HEK293 (cell line): ENCODE measurements at regions not wholly inside any gene's neighbourhood (a gene's known extent, or its start where the extent isn't known, plus 50 kb on each side); places are given as distances from the start of the nearest gene placed in this dataset.
A peak's percentile ranks its signal among the peaks of the same experiment; 100 is the strongest.

Source experiments
- CTCF ChIA-PET: fragments of 350-600 bp; formaldehyde crosslinking; extraction: SDS; loops from one replicate; lab custom pipeline; 2021; ENCODE audit warnings: antibody characterized with exemption; lab: Yijun Ruan, JAX
- POLR2A ChIA-PET: fragments of 300-600 bp; formaldehyde crosslinking; extraction: SDS; loops from one replicate; lab custom pipeline; 2020; ENCODE audit warnings: antibody characterized with exemption, inconsistent platforms; lab: Yijun Ruan, JAX
- H3K27ac ChIP-seq: fragments of 200-500 bp; sonication (Bioruptor generic); 2 replicates; pipeline ENCODE4 v1.5.1; 2014; ENCODE audit warnings: low read depth, low read length, control low read depth, inconsistent platforms; ENCODE audit errors: extremely low read depth
- H3K36me3 ChIP-seq, 2 experiments: fragments of 200-500 bp in 1 of 2; sonication (Bioruptor generic) in 1 of 2; 1 replicate in 1 of 2; 2 replicates in 1 of 2; pipeline ENCODE4 v1.5.1; 2014 to 2017; ENCODE audit warnings: inconsistent platforms in 2 of 2, low read length in 2 of 2; ENCODE audit not compliant: control insufficient read depth in 2 of 2, insufficient read depth in 1 of 2
- H3K4me1 ChIP-seq: fragments of 200-500 bp; sonication (Bioruptor generic); 2 replicates; pipeline ENCODE4 v1.5.1; 2014; ENCODE audit warnings: mild to moderate bottlenecking, low read length, inconsistent platforms; ENCODE audit not compliant: control insufficient read depth, insufficient read depth
- H3K4me3 ChIP-seq: 2 replicates; pipeline ENCODE4 v1.5.1; 2011; ENCODE audit warnings: low read depth, mild to moderate bottlenecking, control low read depth, low read length, moderate library complexity
- H3K9me3 ChIP-seq: fragments of 200-500 bp; sonication (Bioruptor generic); 2 replicates; pipeline ENCODE4 v1.5.1; 2014; ENCODE audit warnings: low read depth, low read length, inconsistent platforms; ENCODE audit not compliant: control insufficient read depth, insufficient read depth
- BCL11B ChIP-seq: fragments of 450-650 bp; formaldehyde crosslinking; IDR thresholded peaks from 2 replicates; pipeline ENCODE4 v1.5.1; 2016; ENCODE audit warnings: low read depth, missing biosample characterization, missing genetic modification characterization
- FEZF1 ChIP-seq: fragments of 450-650 bp; formaldehyde crosslinking; IDR thresholded peaks from 2 replicates; pipeline ENCODE4 v1.5.1; 2016; ENCODE audit warnings: missing biosample characterization, missing genetic modification characterization
- GLIS1 ChIP-seq: fragments of 450-650 bp; formaldehyde crosslinking; IDR thresholded peaks from 2 replicates; pipeline ENCODE4 v1.5.1; 2016; ENCODE audit warnings: missing biosample characterization, missing genetic modification characterization
- HOXA7 ChIP-seq: sonication (generic); formaldehyde crosslinking; IDR thresholded peaks from 2 replicates; pipeline ENCODE4 v1.8.1; 2022; ENCODE audit warnings: missing genetic modification reagents, borderline replicate concordance
- MEIS1 ChIP-seq: sonication (generic); formaldehyde crosslinking; IDR thresholded peaks from 2 replicates; pipeline ENCODE4 v1.8.1; 2022; ENCODE audit warnings: missing genetic modification reagents, mild to moderate bottlenecking, borderline replicate concordance
- PRDM1 ChIP-seq: fragments of 450-650 bp; formaldehyde crosslinking; IDR thresholded peaks from 2 replicates; pipeline ENCODE4; 2016; ENCODE audit warnings: missing biosample characterization, missing genetic modification characterization
- SP2 ChIP-seq: fragments of 450-650 bp; formaldehyde crosslinking; IDR thresholded peaks from 2 replicates; pipeline ENCODE4 v1.5.1; 2016; ENCODE audit warnings: missing biosample characterization, missing genetic modification characterization
- TRIM28 ChIP-seq: IDR thresholded peaks from 2 replicates; pipeline ENCODE4 v1.6.1; 2011; ENCODE audit warnings: low read length, control low read depth, borderline replicate concordance
- WT1 ChIP-seq: fragments of 450-650 bp; formaldehyde crosslinking; IDR thresholded peaks from 2 replicates; pipeline ENCODE4 v1.5.1; 2016; ENCODE audit warnings: missing biosample characterization, missing genetic modification characterization
- ZBTB48 ChIP-seq: fragments of 450-650 bp; formaldehyde crosslinking; IDR thresholded peaks from 2 replicates; pipeline ENCODE4 v1.5.1; 2016; ENCODE audit warnings: missing biosample characterization, missing genetic modification characterization
- ZBTB8A ChIP-seq: fragments of 450-650 bp; formaldehyde crosslinking; IDR thresholded peaks from 2 replicates; pipeline ENCODE4 v1.5.1; 2016; ENCODE audit warnings: missing biosample characterization, missing genetic modification characterization
- ZNF132 ChIP-seq: fragments of 450-650 bp; formaldehyde crosslinking; IDR thresholded peaks from 2 replicates; pipeline ENCODE4 v1.5.1; 2017; ENCODE audit warnings: missing biosample characterization, missing genetic modification characterization, borderline replicate concordance
- ZNF138 ChIP-seq: fragments of 450-650 bp; formaldehyde crosslinking; IDR thresholded peaks from 2 replicates; pipeline ENCODE4 v1.5.1; 2016; ENCODE audit warnings: missing biosample characterization, missing genetic modification characterization, borderline replicate concordance
- ZNF184 ChIP-seq: fragments of 450-650 bp; IDR thresholded peaks from 2 replicates; pipeline ENCODE4 v1.5.1; 2018; ENCODE audit warnings: missing biosample characterization, mild to moderate bottlenecking, missing genetic modification characterization
- ZNF2 ChIP-seq: fragments of 450-650 bp; formaldehyde crosslinking; IDR thresholded peaks from 2 replicates; pipeline ENCODE4 v1.5.1; 2016; ENCODE audit warnings: missing biosample characterization, missing genetic modification characterization
- ZNF391 ChIP-seq: fragments of 450-650 bp; formaldehyde crosslinking; IDR thresholded peaks from 2 replicates; pipeline ENCODE4 v1.5.1; 2016; ENCODE audit warnings: low read depth, missing biosample characterization, missing genetic modification characterization, borderline replicate concordance
- ZNF394 ChIP-seq: fragments of 450-650 bp; formaldehyde crosslinking; IDR thresholded peaks from 2 replicates; pipeline ENCODE4 v1.5.1; 2016; ENCODE audit warnings: missing biosample characterization, missing genetic modification characterization, mild to moderate bottlenecking, moderate library complexity, borderline replicate concordance
- ZNF549 ChIP-seq: fragments of 450-650 bp; IDR thresholded peaks from 2 replicates; pipeline ENCODE4 v1.5.1; 2018; ENCODE audit warnings: missing biosample characterization, missing genetic modification characterization, mild to moderate bottlenecking, inconsistent platforms, moderate library complexity
- ZNF600 ChIP-seq: fragments of 450-650 bp; formaldehyde crosslinking; IDR thresholded peaks from 2 replicates; pipeline ENCODE4 v1.5.1; 2016; ENCODE audit warnings: missing biosample characterization, missing genetic modification characterization
- ZNF660 ChIP-seq: fragments of 450-650 bp; IDR thresholded peaks from 2 replicates; pipeline ENCODE4 v1.5.1; 2018; ENCODE audit warnings: missing biosample characterization, mild to moderate bottlenecking, missing genetic modification characterization
- ZSCAN23 ChIP-seq: fragments of 450-650 bp; formaldehyde crosslinking; IDR thresholded peaks from 2 replicates; pipeline ENCODE4 v1.5.1; 2016; ENCODE audit warnings: missing biosample characterization, missing genetic modification characterization
- TF ChIP-seq, protein P1 (sequence below): fragments of 450-650 bp; formaldehyde crosslinking; conservative IDR thresholded peaks from 2 replicates; pipeline ENCODE4 v1.5.1; 2016; ENCODE audit warnings: low read depth, missing biosample characterization, missing genetic modification characterization
- TF ChIP-seq, protein P2 (sequence below): fragments of 450-650 bp; formaldehyde crosslinking; IDR thresholded peaks from 2 replicates; pipeline ENCODE4 v1.5.1; 2017; ENCODE audit warnings: missing biosample characterization, missing genetic modification characterization
- TF ChIP-seq, protein P3 (sequence below): fragments of 450-650 bp; formaldehyde crosslinking; IDR thresholded peaks from 2 replicates; pipeline ENCODE4 v1.5.1; 2017; ENCODE audit warnings: missing biosample characterization, missing genetic modification characterization
- TF ChIP-seq, protein P4 (sequence below): fragments of 450-650 bp; formaldehyde crosslinking; IDR thresholded peaks from 2 replicates; pipeline ENCODE4 v1.5.1; 2016; ENCODE audit warnings: missing biosample characterization, missing genetic modification characterization

DNA sequence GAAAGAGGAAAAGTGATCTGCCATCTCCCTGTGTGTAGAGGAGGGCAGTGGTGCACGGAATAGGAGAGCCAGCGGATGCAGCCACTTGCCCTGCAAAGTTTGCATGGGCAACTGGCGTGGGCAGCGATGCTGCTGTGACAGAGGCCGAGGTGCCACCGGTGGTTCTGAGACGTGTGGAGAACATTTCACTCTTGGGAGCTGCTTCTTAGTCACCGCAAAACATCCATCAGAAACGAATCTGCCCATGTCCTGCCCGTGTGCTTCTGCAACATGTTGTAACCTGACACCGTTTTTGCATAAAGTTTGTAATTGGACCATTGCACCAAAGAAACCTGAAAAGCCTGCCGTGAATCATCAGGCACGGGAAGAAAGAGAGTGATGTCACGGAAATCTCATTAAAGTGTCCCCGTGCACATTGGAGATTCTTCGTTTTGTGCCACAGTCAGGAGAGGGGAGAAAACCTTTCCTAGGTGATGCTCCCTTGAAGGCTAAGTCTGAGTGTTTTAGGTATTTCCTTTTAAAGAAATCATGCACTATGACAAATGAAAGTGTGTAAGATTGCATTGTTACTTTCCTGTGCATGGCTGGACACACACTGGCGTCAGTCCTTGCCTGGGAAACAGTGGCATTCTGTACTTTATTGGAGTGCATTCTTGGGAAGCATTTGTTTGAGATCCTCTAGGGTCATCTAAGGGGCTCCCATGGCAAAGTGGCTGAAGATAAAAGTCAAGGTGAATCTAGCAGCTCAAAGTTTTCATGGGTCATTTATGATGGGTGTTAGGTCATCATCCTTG lies 302.6 kb downstream of the KLF6 start:
- Histone ChIP-seq H3K4me1 (peaks cover 13% of the 10 kb centered on the region), H3K4me3 (no peak overlapping the region), H3K9me3 (no peaks in the 10 kb centered on the region), H3K27ac (0 out of 2 replicates have a peak overlapping the region, but pooled peaks have one; percentile 19), H3K36me3 (no peaks in the 10 kb centered on the region)
- CTCF ChIA-PET = no interaction called here
- POLR2A ChIA-PET = no interaction called here
- TF ChIP-seq BCL11B (no peak), ZSCAN23 (no peak), SP2 (tag by site-specific recombination) (peak; percentile 42; the same call in 1 of the 2 replicates), ZNF184 (0 out of 2 replicates have a peak, but pooled peaks have one; percentile 22), ZNF394 (tag by site-specific recombination) (peak; percentile 63; the same call in 1 of the 2 replicates), ZNF660 (peak; percentile 76; the same call in 1 of the 2 replicates), ZBTB48 (peak; percentile 77; the same call in 1 of the 2 replicates), ZNF138 (tag by site-specific recombination) (no peak), ZNF600 (tag by site-specific recombination) (peak; percentile 91), HOXA7 (CRISPR knock-in tag) (no peak), TRIM28 (0 out of 2 replicates have a peak, but pooled peaks have one; percentile 44), PRDM1 (peak; percentile 90; the same call in 1 of the 2 replicates), MEIS1 (no peak), ZNF391 (tag by site-specific recombination) (no peak), FEZF1 (tag by site-specific recombination) (peak; percentile 81), WT1 (tag by site-specific recombination) (0 out of 2 replicates have a peak, but pooled peaks have one; percentile 45), ZNF2 (0 out of 2 replicates have a peak, but pooled peaks have one; percentile 22), ZNF132 (tag by site-specific recombination) (no peak), ZNF549 (tag by site-specific recombination) (no peak), GLIS1 (peak; percentile 26; the same call in 1 of the 2 replicates), ZBTB8A (tag by site-specific recombination) (0 out of 2 replicates have a peak, but pooled peaks have one; percentile 11)
- TF ChIP-seq, protein P1, sequence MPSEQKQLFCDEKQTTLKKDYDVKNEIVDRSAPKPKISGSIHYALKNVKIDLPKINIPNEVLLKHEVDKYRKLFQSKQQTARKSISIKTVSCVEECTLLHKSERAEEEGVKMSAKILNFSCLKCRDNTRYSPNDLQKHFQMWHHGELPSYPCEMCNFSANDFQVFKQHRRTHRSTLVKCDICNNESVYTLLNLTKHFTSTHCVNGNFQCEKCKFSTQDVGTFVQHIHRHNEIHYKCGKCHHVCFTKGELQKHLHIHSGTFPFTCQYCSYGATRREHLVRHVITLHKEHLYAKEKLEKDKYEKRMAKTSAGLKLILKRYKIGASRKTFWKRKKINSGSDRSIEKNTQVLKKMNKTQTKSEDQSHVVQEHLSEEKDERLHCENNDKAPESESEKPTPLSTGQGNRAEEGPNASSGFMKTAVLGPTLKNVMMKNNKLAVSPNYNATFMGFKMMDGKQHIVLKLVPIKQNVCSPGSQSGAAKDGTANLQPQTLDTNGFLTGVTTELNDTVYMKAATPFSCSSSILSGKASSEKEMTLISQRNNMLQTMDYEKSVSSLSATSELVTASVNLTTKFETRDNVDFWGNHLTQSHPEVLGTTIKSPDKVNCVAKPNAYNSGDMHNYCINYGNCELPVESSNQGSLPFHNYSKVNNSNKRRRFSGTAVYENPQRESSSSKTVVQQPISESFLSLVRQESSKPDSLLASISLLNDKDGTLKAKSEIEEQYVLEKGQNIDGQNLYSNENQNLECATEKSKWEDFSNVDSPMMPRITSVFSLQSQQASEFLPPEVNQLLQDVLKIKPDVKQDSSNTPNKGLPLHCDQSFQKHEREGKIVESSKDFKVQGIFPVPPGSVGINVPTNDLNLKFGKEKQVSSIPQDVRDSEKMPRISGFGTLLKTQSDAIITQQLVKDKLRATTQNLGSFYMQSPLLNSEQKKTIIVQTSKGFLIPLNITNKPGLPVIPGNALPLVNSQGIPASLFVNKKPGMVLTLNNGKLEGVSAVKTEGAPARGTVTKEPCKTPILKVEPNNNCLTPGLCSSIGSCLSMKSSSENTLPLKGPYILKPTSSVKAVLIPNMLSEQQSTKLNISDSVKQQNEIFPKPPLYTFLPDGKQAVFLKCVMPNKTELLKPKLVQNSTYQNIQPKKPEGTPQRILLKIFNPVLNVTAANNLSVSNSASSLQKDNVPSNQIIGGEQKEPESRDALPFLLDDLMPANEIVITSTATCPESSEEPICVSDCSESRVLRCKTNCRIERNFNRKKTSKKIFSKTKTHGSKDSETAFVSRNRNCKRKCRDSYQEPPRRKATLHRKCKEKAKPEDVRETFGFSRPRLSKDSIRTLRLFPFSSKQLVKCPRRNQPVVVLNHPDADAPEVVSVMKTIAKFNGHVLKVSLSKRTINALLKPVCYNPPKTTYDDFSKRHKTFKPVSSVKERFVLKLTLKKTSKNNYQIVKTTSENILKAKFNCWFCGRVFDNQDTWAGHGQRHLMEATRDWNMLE (tag by site-specific recombination) = peak; percentile 42; the same call in 1 of the 2 replicates
- TF ChIP-seq, protein P2, sequence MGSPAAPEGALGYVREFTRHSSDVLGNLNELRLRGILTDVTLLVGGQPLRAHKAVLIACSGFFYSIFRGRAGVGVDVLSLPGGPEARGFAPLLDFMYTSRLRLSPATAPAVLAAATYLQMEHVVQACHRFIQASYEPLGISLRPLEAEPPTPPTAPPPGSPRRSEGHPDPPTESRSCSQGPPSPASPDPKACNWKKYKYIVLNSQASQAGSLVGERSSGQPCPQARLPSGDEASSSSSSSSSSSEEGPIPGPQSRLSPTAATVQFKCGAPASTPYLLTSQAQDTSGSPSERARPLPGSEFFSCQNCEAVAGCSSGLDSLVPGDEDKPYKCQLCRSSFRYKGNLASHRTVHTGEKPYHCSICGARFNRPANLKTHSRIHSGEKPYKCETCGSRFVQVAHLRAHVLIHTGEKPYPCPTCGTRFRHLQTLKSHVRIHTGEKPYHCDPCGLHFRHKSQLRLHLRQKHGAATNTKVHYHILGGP = peak; percentile 83
- TF ChIP-seq, protein P3, sequence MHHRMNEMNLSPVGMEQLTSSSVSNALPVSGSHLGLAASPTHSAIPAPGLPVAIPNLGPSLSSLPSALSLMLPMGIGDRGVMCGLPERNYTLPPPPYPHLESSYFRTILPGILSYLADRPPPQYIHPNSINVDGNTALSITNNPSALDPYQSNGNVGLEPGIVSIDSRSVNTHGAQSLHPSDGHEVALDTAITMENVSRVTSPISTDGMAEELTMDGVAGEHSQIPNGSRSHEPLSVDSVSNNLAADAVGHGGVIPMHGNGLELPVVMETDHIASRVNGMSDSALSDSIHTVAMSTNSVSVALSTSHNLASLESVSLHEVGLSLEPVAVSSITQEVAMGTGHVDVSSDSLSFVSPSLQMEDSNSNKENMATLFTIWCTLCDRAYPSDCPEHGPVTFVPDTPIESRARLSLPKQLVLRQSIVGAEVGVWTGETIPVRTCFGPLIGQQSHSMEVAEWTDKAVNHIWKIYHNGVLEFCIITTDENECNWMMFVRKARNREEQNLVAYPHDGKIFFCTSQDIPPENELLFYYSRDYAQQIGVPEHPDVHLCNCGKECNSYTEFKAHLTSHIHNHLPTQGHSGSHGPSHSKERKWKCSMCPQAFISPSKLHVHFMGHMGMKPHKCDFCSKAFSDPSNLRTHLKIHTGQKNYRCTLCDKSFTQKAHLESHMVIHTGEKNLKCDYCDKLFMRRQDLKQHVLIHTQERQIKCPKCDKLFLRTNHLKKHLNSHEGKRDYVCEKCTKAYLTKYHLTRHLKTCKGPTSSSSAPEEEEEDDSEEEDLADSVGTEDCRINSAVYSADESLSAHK (tag by site-specific recombination) = peak; percentile 57; the same call in 1 of the 2 replicates
- TF ChIP-seq, protein P4, sequence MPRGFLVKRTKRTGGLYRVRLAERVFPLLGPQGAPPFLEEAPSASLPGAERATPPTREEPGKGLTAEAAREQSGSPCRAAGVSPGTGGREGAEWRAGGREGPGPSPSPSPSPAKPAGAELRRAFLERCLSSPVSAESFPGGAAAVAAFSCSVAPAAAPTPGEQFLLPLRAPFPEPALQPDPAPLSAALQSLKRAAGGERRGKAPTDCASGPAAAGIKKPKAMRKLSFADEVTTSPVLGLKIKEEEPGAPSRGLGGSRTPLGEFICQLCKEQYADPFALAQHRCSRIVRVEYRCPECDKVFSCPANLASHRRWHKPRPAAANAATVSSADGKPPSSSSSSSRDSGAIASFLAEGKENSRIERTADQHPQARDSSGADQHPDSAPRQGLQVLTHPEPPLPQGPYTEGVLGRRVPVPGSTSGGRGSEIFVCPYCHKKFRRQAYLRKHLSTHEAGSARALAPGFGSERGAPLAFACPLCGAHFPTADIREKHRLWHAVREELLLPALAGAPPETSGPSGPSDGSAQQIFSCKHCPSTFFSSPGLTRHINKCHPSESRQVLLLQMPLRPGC = peak; percentile 83
